HT1080 (cell line): ENCODE measurements at regions not wholly inside any gene's neighbourhood (a gene's known extent, or its start where the extent isn't known, plus 50 kb on each side); places are given as distances from the start of the nearest gene placed in this dataset.
A peak's percentile ranks its signal among the peaks of the same experiment; 100 is the strongest.

Experiments used
- DNase-seq: peaks from one replicate; pipeline ENCODE4 v3.0.0-alpha.2; 2015; ENCODE audit warnings: low read depth

GRCh38 chr3:184659797-184660301, 52.0 kb downstream of the MAGEF1 start:
- DNase-seq: no peak

- no peak for DNase-seq
Observed at GRCh38 chr3:184658223-184658928, 53.5 kb downstream of the MAGEF1 start.

GRCh38 chr3:184656829-184657681, 54.8 kb downstream of the MAGEF1 start:
- peak; percentile 84 for DNase-seq

GRCh38 chr3:184656458-184656828, 55.4 kb downstream of the MAGEF1 start:
- no peak for DNase-seq

GRCh38 chr3:184655597-184655996, 56.3 kb downstream of the MAGEF1 start:
- DNase-seq: no peak

GRCh38 chr3:184654375-184654774, 57.5 kb downstream of the MAGEF1 start:
- no peak for DNase-seq

- DNase-seq: no peak
Observed at GRCh38 chr3:184652465-184652864, 59.4 kb downstream of the MAGEF1 start.

GRCh38 chr3:184651904-184652303, 60.0 kb downstream of the MAGEF1 start:
- peak; percentile 35 for DNase-seq

- DNase-seq: no peak
Observed at GRCh38 chr3:184648636-184649035, 63.2 kb downstream of the MAGEF1 start.

- DNase-seq: no peak
Observed at GRCh38 chr3:184647405-184647936, 64.4 kb downstream of the MAGEF1 start.

- no peak for DNase-seq
Observed at GRCh38 chr3:184645336-184645735, 66.5 kb downstream of the MAGEF1 start.

- no peak for DNase-seq
Observed at GRCh38 chr3:184643442-184643841, 68.4 kb downstream of the MAGEF1 start.

GRCh38 chr3:184642631-184643285, 69.1 kb downstream of the MAGEF1 start:
- no peak for DNase-seq

GRCh38 chr3:184641430-184641829, 70.4 kb downstream of the MAGEF1 start:
- DNase-seq: no peak

GRCh38 chr3:184639351-184639750, 72.5 kb downstream of the MAGEF1 start:
- no peak for DNase-seq

GRCh38 chr3:184637705-184638104, 74.2 kb downstream of the MAGEF1 start:
- no peak for DNase-seq

GRCh38 chr3:184636741-184637316, 75.0 kb downstream of the MAGEF1 start:
- peak; percentile 77 for DNase-seq

GRCh38 chr3:184635774-184636173, 74.2 kb downstream of the EPHB3 start:
- DNase-seq: no peak

GRCh38 chr3:184635126-184635525, 73.5 kb downstream of the EPHB3 start:
- DNase-seq: no peak

- no peak for DNase-seq
Observed at GRCh38 chr3:184633237-184633579, 71.6 kb downstream of the EPHB3 start.

GRCh38 chr3:184632551-184633236, 71.1 kb downstream of the EPHB3 start:
- no peak for DNase-seq
